ENCODE measurements at regions not wholly inside any gene's neighbourhood (a gene's known extent, or its start where the extent isn't known, plus 50 kb on each side); places are given as distances from the start of the nearest gene placed in this dataset.

- DNase-seq (ENCODE audit: low spot score), result peak; percentile 76
These were observed 519.5 kb upstream of the LRRC4C start for GRCh38 chr11:41978945-41979344.

GRCh38 chr11:41980741-41981140, 521.3 kb upstream of the LRRC4C start:
- no peak for DNase-seq (ENCODE audit: low spot score)

DNA sequence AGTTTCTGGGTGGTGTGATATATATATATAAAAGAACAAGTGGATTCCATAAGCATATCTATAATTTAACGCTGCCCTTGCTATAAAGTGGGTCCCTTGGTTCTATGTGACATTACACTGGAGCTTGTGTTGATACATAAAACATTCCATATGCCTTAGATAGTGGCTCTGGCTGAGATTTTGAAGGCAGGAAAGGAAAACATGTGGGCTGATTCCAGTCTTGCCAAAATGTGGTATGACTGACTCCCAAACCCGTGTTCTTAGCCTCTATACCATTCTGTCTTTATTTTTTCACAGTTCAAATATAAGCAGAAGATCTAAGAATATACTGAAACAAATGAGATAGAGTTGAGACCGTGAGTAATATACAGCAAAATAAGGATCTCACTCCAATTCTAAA, 522.8 kb upstream of the LRRC4C start:
- no peak for DNase-seq (ENCODE audit: low spot score)

GRCh38 chr11:41982975-41983374, 523.5 kb upstream of the LRRC4C start:
- no peak for DNase-seq (ENCODE audit: low spot score)

- no peak for DNase-seq (ENCODE audit: low spot score)
These were observed 524.0 kb upstream of the LRRC4C start for GRCh38 chr11:41983475-41983874.

- DNase-seq (ENCODE audit: low spot score), result no peak
These were observed 524.6 kb upstream of the LRRC4C start for GRCh38 chr11:41984023-41984422.

DNA sequence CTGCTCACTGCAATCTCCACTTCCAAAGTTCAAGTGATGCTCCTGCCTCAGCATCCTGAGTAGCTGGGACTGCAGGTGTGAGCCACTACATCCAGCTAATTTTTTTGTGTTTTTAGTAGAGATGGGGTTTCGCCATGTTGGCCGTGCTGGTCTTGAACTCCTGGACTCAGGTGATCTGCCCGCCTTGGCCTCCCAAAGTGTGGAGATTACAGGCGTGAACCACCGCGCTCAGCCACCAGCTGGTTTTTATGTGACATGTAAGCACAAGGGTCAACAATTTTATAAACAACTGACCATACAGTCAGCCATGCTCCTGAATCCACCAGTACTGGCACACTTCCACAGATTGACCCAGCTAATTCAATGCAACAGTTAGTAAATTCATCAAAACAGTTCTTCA, 526.3 kb upstream of the LRRC4C start:
- DNase-seq (ENCODE audit: low spot score), result no peak

DNA sequence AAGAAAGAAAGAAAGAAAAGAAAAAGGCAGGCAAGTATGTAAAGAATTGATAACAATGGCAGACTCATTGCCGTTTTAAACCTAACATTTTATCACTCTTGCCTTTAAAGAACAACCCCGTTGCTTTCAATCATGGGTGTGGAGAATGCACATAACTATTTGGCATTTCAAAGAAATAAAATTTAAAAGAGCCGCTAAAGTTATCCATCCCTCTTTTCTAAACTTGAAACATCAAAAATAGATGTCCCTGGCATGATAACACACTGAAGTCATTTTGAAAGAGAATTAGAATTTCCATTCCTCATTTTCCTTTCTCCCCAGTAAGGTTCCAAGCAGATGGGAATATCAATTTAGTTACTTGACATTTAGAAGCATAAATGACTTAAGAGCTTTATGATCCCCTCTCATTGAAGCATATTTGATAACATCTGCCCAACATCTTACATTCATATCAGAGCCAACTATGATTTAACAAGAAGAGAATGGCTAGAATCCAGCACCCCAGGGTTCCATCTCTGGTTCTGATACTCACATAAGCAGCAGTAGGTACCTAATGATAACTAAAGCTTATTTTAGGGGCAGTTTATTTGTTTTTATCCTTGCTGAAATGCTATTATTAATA, 529.6 kb upstream of the LRRC4C start:
- DNase-seq (ENCODE audit: low spot score), result no peak

- DNase-seq (ENCODE audit: low spot score), result no peak
These were observed 530.5 kb upstream of the LRRC4C start for GRCh38 chr11:41989823-41990380.

- no peak for DNase-seq (ENCODE audit: low spot score)
These were observed 537.1 kb upstream of the LRRC4C start for GRCh38 chr11:41996533-41996932.

GRCh38 chr11:41997844-41998401, 538.5 kb upstream of the LRRC4C start:
- DNase-seq (ENCODE audit: low spot score), result no peak

GRCh38 chr11:41999066-41999465, 539.6 kb upstream of the LRRC4C start:
- no peak for DNase-seq (ENCODE audit: low spot score)

DNA sequence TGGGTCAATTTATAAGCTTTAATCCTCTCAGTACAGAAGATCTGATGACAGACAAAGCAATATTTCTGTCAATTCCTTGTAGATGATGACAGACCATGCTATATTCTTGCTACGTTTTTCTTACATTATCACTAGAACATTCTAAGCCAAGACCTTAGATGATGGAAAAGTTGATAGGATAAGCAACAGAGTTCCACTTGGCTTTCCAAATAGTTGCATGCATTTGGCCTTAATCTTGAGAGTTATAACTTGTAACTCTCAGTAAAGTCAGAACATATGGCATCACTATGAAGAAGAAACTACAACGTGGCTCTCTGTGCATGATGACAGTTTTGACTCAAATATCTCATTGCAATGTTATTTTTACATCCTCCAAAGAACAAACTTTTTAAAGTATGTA, 544.3 kb upstream of the LRRC4C start:
- DNase-seq (ENCODE audit: low spot score), result no peak

DNA sequence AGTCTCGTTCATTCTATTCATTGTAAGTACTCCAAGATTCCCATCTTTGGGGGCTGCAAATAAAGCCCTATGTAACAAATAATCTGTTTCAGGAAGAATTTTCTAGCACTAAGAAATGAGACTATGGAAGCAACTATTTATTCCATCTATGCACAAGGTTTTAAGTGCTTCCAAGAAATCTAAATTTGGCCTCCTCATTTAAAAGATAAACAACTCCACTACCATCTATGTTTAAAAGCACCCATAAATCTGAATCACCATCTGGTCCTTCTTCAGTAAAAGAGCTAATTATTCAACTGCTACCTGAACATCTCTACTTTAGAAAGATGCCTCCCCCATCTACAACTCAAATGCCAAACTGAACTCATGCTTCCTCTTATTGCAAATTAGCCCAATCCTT, 547.3 kb upstream of the LRRC4C start:
- DNase-seq (ENCODE audit: low spot score), result no peak

DNA sequence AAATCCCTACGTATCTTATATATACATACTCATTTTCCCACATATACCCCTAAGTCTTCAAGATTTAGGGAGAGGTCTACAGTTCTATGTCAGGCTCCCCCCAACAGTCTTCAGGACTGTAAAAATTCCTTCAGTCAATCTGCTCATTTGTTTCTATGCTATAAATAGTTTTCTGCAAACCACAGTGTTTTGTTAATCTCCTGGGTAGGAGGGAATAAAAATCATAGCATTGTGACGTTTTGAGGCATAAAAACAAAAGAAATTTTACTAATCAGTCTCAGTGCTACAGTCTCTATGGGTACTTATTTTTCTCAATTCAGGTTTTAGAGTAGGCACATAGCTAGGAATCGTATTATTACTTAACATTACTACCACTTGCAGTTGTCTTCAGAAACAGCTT, 552.8 kb upstream of the LRRC4C start:
- DNase-seq (ENCODE audit: low spot score), result no peak

DNA sequence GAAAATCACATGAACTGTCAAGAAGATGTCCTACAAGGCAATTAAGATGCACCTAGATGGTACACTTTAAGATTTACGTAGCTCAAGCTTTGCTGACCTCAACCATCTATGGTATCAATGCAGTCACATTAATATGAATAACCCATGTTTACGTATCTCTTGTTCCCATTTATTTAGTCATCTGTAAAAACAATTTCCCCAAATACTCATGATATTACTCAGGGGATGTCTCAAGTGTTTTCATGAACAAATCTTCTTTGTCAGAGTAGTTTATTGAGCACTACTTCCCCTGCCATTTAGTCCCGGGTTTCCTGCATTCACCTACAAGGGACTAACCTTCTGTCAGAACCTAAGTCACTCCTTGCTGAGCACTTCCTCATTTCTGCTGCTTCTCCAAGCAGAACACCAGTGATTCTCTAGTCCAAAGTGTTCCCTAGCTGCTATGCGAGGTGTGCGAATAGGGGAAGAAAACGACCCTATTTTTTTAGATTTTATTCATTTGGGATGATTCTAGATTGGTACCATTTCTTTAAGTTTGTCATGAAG, 554.3 kb upstream of the LRRC4C start:
- no peak for DNase-seq (ENCODE audit: low spot score)

DNA sequence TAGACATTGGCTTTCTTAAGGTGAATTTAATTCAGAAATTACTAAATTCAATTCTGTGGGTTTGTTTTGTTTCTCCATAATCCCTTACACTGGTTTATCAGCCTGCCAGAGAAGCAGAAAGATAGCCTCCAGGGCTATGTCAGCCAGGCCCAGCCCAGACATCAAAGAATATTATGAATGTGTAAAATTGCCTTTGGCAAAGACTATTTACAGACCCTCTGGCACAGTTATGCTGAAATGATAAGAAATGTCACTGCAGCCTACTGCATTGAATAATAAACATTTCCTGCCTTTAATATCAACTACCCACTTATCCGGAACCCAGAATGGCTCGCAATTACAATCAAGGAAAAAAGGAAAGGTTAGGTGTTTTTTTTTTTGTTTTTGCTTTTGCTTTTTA, 562.5 kb upstream of the LRRC4C start:
- DNase-seq (ENCODE audit: low spot score), result no peak

- no peak for DNase-seq (ENCODE audit: low spot score)
These were observed 563.8 kb upstream of the LRRC4C start for GRCh38 chr11:42023267-42023666.

- no peak for DNase-seq (ENCODE audit: low spot score)
These were observed 565.8 kb upstream of the LRRC4C start for GRCh38 chr11:42025121-42025803.

DNA sequence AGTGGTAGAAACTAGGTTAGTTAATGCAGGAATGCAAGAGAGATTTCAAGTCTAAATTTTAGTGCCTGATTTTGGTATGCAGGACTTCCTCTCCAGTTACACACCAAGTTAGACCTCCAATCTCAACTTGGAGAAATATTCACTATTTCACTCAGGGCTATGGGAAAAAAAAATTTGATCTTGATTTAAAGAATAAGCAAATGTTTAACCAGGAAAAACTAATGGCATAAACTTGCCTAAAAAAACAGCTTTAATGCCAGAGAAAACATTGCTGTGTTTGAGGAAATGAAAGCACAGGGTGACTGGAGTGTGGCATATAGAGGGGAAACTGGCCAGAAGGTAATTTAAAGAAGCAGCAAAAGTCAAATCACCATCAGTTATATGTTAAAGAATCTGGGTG, 575.4 kb upstream of the LRRC4C start:
- DNase-seq (ENCODE audit: low spot score), result no peak

DNA sequence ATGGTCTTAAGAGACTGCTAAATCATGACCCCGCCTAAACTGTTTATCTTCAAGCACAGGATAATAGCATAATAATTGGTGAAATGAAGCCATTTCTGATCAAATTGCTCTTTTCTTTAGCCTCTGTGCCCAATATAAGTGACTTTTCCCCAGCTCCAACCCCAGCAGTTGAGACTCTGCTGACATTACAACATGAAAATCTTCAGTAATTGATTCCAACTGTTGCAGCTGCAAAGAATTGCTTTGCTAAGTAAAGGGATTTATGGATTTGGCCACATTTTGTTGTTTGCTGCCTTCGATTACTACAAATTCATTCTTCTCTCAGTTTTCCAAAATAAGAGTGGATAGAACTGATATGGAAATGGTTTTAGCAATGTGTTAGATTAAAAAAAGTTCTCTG, 576.7 kb upstream of the LRRC4C start:
- no peak for DNase-seq (ENCODE audit: low spot score)

- no peak for DNase-seq (ENCODE audit: low spot score)
These were observed 583.9 kb upstream of the LRRC4C start for GRCh38 chr11:42043312-42043711.
